GM12892 (cell line): ENCODE measurements at regions not wholly inside any gene's neighbourhood (a gene's known extent, or its start where the extent isn't known, plus 50 kb on each side); places are given as distances from the start of the nearest gene placed in this dataset.

Experiments used
- POLR2A ChIP-seq: IDR thresholded peaks from 2 replicates; pipeline ENCODE4 v1.6.1; 2011; ENCODE audit warnings: low read depth, low read length, control low read depth
- POLR2AphosphoS5 ChIP-seq: IDR thresholded peaks from 2 replicates; pipeline ENCODE4 v1.6.1; 2011; ENCODE audit warnings: low read depth, low read length, control low read depth
- TAF1 ChIP-seq: IDR thresholded peaks from 2 replicates; pipeline ENCODE4 v1.6.1; 2011; ENCODE audit warnings: low read depth, mild to moderate bottlenecking, control low read depth, low read length, borderline replicate concordance

GRCh38 chrX:118261151-118261550 is 84.8 kb upstream of the WDR44 start:
- no peak for TF ChIP-seq POLR2A
- TF ChIP-seq POLR2AphosphoS5 = no peak
- TF ChIP-seq TAF1 = no peak
